Activated CD4-positive, alpha-beta T cell treated with anti-CD3 and anti-CD28 coated beads for 4 hours (primary cell): ENCODE measurements at regions not wholly inside any gene's neighbourhood (a gene's known extent, or its start where the extent isn't known, plus 50 kb on each side); places are given as distances from the start of the nearest gene placed in this dataset.

ENCODE experiments used
- DNase-seq, 2 donors: peaks; one replicate each; pipeline ENCODE4 v3.0.0-alpha.2; 2020

- no peak for DNase-seq
Observed at GRCh38 chr10:91149550-91149949, 70.9 kb upstream of the PCGF5 start.

DNA sequence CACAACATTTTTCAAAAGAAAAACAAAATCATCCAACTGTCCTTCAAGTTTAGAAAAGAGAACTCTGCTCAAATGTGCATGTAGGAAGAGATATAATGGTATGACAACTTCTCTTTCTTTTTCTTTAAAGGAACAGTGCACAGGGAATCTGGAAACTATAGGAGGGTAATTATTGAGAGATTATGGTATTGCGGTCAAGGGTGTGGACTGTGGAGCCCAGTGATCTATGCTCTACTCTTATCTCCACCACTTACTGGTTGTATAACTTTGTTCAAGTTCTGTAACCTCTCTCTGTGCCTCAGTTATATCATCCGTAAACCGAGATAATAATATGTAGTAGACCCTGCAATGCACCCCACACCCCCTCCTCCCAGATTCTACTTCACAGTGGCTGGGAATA is 69.8 kb upstream of the PCGF5 start:
- DNase-seq: no peak

GRCh38 chr10:91153508-91153907 is 67.0 kb upstream of the PCGF5 start:
- no peak for DNase-seq

DNA sequence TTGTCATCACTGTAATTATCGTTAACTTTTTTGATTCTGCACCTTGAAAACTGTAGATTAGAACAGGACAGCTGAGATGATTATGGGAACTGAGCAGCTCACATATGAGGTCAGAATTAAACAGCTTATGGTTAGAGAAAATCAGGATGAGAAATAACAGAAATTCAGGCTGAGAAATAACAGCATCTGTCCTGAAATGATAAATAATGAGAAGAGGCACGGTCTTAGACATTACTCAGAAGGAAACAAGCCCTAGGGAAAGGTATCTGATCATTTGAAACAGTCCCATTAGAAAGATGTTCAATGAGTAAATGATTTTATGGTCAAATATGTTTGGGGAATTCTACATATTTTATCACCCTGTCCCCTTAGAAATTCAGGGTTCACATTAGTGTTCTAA is 65.6 kb upstream of the PCGF5 start:
- no peak for DNase-seq

DNA sequence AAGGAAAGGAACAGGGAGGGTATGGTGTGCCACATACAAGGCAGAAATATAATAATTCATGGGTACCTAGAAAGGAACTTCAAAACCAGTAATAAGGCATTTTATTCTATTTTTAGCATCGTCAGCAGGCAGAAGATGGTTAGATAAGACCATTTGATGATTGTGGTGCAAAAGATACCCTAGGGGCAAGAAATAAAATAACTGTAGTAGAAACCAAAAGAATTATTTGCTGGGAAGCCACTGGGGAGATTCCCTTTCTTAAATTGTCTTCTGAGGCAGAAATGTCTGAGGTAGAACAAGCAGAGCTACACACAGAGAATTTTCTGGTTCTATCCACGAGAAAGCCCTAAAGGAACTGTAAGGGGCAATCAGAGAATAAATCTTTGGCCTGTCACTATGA is 64.3 kb upstream of the PCGF5 start:
- DNase-seq: no peak

- no peak for DNase-seq
Observed at GRCh38 chr10:91159254-91159783, 61.1 kb upstream of the PCGF5 start.

- DNase-seq: peak; percentile 15
Observed at GRCh38 chr10:91162050-91162494, 58.4 kb upstream of the PCGF5 start.

DNA sequence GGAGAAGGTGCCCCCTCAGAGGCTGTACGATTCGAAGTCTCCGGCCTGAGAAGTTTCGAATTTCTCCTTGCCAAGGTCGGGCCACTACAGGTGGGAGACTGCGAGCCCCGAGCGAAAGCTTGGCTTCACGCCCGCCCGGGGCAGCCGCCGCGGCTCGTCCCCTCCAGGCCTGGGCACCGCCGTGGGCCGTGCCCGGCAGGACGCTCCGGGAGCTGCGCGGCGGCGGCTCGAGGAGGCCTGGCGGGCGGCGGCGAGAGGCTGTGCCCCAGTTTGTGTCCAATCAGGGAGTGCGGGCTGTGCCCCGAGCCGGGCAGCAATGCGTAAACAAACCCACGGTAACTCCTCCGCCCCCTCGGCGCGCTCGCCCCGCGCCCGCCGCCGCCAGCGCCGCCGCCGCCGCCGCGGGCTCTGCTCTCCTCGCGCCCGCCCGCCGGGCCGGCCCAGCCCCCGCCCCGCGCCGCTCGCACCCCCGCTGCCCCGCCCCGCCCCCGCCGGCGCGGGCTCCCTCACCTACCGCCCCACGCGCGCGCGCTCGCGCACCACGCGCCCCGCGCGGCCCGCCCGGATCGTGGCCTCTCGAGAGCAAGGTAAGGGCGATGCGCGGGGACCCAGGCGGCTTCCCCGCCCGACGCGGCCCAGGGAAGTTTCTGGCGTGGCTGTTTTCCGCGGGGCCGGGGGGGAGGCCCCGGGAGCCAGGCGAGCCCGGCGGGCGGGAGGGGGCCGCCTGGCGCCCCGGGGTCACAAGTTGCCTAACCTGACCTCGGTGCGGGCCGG is 57.8 kb upstream of the PCGF5 start:
- peak; percentile 78 to 80 for DNase-seq

DNA sequence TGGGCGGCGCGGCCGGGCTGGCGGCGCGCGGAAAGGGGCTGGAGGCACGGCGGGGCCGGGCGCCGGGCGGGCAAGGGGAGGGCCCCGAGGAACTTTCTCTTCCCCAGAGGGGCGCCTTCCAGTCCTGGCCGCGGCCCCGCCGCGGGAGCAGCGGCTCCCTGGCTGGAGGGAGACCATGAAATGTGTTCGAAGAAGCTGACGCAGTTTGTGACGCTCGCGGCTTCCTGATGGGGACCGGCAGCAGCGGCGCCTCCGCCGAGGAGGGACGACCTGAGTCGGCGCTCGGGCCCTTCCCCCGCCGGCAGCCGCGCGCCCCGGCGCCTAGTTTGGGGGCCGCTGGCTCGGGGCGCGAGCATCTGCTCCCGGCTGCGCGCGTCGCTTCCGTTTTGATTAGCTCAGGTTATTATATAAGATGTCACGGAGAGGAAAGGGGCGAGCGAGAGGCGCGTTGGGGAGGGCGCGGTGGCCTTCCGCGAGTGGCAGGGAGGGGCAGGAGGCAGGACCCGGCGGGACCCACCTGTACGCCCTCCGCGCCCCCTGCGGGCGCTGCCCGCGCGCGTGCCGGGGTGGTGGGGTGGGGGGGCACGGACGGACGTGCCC is 57.1 kb upstream of the PCGF5 start:
- peak; percentile 63 to 69 for DNase-seq

DNA sequence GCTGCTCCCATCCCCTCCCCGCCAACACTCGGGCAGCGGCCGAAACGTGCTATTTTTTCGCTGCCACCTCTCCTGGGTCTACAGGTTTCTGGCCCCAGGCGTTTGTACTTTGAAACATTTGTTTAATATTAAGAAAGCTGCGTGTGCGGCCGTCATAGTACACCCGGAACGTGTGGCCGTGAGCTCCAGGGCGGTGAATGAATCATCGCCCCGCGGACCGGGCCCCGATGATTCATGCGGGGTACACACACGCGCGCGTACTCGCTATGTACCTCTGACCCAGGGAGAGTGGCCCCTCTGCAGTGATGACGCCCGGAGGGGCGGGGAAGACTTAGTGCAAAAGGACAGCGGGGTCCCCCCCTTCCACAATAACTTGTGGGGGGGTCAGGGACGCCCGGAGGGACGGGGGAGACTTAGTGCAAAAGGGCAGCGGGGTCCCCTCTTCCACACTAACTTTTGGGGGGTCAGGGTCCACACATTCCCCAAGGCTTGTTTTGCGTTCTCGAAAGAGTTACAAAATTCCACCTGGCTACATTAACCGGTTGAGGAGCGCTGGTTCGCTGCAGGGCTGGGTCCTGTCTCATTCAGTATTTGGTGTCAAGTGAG is 56.5 kb upstream of the PCGF5 start:
- peak; percentile 75 to 76 for DNase-seq

GRCh38 chr10:91164520-91165065 is 55.9 kb upstream of the PCGF5 start:
- no peak for DNase-seq

DNA sequence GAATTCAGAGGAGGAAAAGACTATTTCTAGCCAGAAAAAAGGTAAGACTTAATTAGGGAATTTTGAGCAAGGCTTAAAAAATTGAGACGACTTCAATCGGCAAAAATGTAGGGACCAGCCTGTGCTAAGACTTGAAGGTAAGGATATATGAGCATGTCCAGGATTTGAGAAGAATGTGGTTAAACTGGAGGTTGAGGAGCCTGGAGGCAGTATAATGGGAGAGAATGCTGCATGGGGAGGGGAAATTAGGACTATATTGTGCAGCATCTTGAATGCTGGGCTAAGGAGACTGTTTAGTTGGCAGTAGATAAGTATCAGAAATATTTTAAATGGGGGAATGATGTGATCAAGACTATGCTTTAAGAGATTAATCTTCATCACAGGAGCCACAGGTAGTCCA is 53.1 kb upstream of the PCGF5 start:
- DNase-seq: no peak

GRCh38 chr10:91170418-91170817 is 50.0 kb upstream of the PCGF5 start:
- no peak for DNase-seq
